ENCODE measurements at regions not wholly inside any gene's neighbourhood (a gene's known extent, or its start where the extent isn't known, plus 50 kb on each side); places are given as distances from the start of the nearest gene placed in this dataset.

- TF ChIP-seq, protein P1, sequence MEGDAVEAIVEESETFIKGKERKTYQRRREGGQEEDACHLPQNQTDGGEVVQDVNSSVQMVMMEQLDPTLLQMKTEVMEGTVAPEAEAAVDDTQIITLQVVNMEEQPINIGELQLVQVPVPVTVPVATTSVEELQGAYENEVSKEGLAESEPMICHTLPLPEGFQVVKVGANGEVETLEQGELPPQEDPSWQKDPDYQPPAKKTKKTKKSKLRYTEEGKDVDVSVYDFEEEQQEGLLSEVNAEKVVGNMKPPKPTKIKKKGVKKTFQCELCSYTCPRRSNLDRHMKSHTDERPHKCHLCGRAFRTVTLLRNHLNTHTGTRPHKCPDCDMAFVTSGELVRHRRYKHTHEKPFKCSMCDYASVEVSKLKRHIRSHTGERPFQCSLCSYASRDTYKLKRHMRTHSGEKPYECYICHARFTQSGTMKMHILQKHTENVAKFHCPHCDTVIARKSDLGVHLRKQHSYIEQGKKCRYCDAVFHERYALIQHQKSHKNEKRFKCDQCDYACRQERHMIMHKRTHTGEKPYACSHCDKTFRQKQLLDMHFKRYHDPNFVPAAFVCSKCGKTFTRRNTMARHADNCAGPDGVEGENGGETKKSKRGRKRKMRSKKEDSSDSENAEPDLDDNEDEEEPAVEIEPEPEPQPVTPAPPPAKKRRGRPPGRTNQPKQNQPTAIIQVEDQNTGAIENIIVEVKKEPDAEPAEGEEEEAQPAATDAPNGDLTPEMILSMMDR (IDR thresholded peaks at IDR 0.05; ENCODE audit: low read depth, low read length): no peak
- TF ChIP-seq EZH2phosphoT487 (IDR thresholded peaks at IDR 0.05; ENCODE audit: low read depth): no peak
Observed at GRCh38 chr1:191913260-191913977, 244.8 kb upstream of the RGS18 start.
